Transverse colon (tissue), 4 donors: ENCODE measurements at regions not wholly inside any gene's neighbourhood (a gene's known extent, or its start where the extent isn't known, plus 50 kb on each side); places are given as distances from the start of the nearest gene placed in this dataset.

Experiments used
- DNase-seq: peaks from one replicate; pipeline ENCODE4 v3.0.0-alpha.2; 2019
- H3K27ac ChIP-seq, 4 donors: fragments of 200-600 bp; sonication (generic); 2 replicates each; pipeline ENCODE4 v1.5.1; 2016 to 2018; ENCODE audit warnings: inconsistent platforms in 4 of 4
- H3K27me3 ChIP-seq: fragments of 200-600 bp; sonication (generic); 2 replicates; pipeline ENCODE4 v1.5.1; 2017; ENCODE audit warnings: inconsistent platforms
- H3K36me3 ChIP-seq, 4 donors: fragments of 200-600 bp; sonication (generic); 2 replicates each; pipeline ENCODE4 v1.5.1; 2017 to 2019; ENCODE audit warnings: inconsistent platforms in 4 of 4
- H3K4me1 ChIP-seq, 4 donors: fragments of 200-600 bp; sonication (generic); 2 replicates each; pipeline ENCODE4 v1.5.1; 2017 to 2020; ENCODE audit warnings: inconsistent platforms in 4 of 4
- H3K4me3 ChIP-seq, 4 donors: fragments of 200-600 bp; sonication (generic); 1 replicate in 1 of 4; 2 replicates in 3 of 4; pipeline versions ENCODE4 v1.5.1 to v1.6.1; 2017 to 2019; ENCODE audit warnings: inconsistent platforms in 4 of 4
- H3K9me3 ChIP-seq, 2 donors: fragments of 200-600 bp; sonication (generic); 2 replicates each; pipeline ENCODE4 v1.5.1; 2017 to 2019; ENCODE audit warnings: inconsistent platforms in 2 of 2
- CTCF ChIP-seq, 5 experiments: fragments of 200-600 bp in 3 of 5; fragments of 450-650 bp in 2 of 5; sonication (generic) in 3 of 5; IDR thresholded peaks; 1 replicate in 2 of 5; 2 replicates in 3 of 5; pipeline ENCODE4 v1.5.1; 2016 to 2017; ENCODE audit warnings: antibody characterized with exemption in 5 of 5, inconsistent platforms in 3 of 5, mild to moderate bottlenecking in 2 of 5, moderate library complexity in 1 of 5
- EP300 ChIP-seq: sonication (generic); formaldehyde crosslinking; IDR thresholded peaks from one replicate; pipeline ENCODE4 v1.6.1; 2017; ENCODE audit warnings: antibody characterized with exemption, low read depth
- POLR2A ChIP-seq: fragments of 450-650 bp; IDR thresholded peaks from one replicate; pipeline ENCODE4 v1.6.1; 2016; ENCODE audit warnings: antibody characterized with exemption, mild to moderate bottlenecking, moderate library complexity
- POLR2AphosphoS5 ChIP-seq, 3 donors: sonication (generic); formaldehyde crosslinking; IDR thresholded peaks; one replicate each; pipeline ENCODE4 v1.6.1; 2016; ENCODE audit warnings: antibody characterized with exemption in 3 of 3
- WGBS, 2 donors: methylation state at CpG; one replicate each; pipeline ENCODE4 v1.1.5; 2018; ENCODE audit warnings: low coverage in 1 of 2; 5-methylcytosine and 5-hydroxymethylcytosine counted together
- in situ Hi-C, 4 donors: fragments of 200-750 bp; cut with MboI; loops; one replicate each; pipeline versions ENCODE4 v1.15.0 to v1.15.1; 2017; ENCODE audit warnings: low sequenced_read_pairs in 3 of 4, low pct_ligation_motif_present in 1 of 4, low pct_unique_long_range_greater_than_20kb in 1 of 4
- intact Hi-C: fragments of 100-400 bp; cut with DNase I; formaldehyde crosslinking; loops from one replicate; pipeline ENCODE4 v1.15.1; 2023; ENCODE audit warnings: low total_unique reads

GRCh38 chr5:61802456-61802855 is 470.4 kb downstream of the ZSWIM6 start:
- H3K4me1 ChIP-seq: no peaks in the 10 kb centered on the region
- in situ Hi-C loops: no loop called here
- H3K27me3 ChIP-seq: no peaks in the 10 kb centered on the region
- no peak for DNase-seq
- H3K4me3 ChIP-seq: no peak overlapping the region
- no peaks in the 10 kb centered on the region for H3K36me3 ChIP-seq
- H3K27ac ChIP-seq: no peak overlapping the region
- TF ChIP-seq CTCF (IDR thresholded peaks at IDR 0.05): no peak
- TF ChIP-seq POLR2A: no peak
- no peak for TF ChIP-seq EP300
- TF ChIP-seq POLR2AphosphoS5 (IDR thresholded peaks at IDR 0.05): no peak
- 7 to 53% methylated on average over 2 of the region's 2 CpGs for WGBS, 2 donors
- intact Hi-C loops: no loop called here
- H3K9me3 ChIP-seq: no peaks in the 10 kb centered on the region

DNA sequence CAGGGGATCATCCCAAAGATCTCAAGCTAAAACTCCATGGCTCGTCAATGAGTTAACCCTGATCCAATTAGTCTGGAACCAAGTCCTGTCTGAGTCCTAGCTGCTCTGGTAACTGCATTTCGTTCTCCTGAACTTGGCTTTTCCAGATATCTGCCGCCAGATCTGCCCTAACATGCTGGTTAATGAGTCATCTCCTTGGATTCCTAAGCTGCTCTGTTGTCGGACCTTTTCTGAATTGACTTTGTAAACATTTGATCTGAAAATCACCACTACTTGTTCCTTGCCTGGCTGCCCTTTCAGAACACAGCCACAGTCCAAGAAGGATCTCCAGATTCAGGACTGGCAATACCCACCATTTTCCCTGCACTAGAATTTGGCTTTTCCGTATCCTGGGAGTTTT is 473.0 kb downstream of the ZSWIM6 start:
- 69 to 86% methylated on average over 1 to 5 of the region's 5 CpGs for WGBS, 2 donors
- no peak for TF ChIP-seq POLR2AphosphoS5 (IDR thresholded peaks at IDR 0.05)
- no peak for TF ChIP-seq POLR2A
- TF ChIP-seq CTCF (IDR thresholded peaks at IDR 0.05): no peak
- TF ChIP-seq EP300: no peak
- Histone ChIP-seq H3K4me1 (no peaks in the 10 kb centered on the region), H3K4me3 (no peak overlapping the region), H3K27ac (no peak overlapping the region), H3K36me3 (no peaks in the 10 kb centered on the region), H3K9me3 (no peaks in the 10 kb centered on the region), H3K27me3 (no peaks in the 10 kb centered on the region)
- intact Hi-C loops (no loop called here), in situ Hi-C loops (no loop called here)
- DNase-seq: no peak

DNA sequence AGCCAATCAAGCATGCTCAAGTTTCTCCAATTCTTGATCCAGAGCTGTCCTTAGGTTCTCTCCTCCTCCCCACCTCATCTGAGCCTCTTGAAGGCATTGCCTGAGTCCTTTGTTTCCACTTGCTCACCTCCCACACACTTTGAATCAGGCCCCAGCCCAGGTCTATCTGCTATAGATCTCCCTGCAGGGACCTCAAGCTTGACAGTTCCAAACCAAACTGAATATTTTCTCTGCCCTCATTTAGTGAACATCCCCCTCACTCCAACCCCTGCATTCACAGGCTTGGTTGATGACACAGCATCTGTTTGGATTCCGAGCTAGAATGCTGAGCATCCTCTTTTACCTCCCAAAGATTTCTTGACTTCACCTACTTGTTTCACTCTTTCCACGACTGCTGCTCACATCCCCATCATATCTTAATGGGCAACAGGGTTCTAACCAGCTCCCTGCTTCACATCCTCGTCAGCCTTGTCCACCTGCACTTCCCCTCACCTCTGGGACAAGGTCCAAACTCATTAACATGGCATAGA is 474.5 kb downstream of the ZSWIM6 start:
- Histone ChIP-seq H3K9me3 (no peaks in the 10 kb centered on the region), H3K4me1 (no peaks in the 10 kb centered on the region), H3K27ac (no peak overlapping the region), H3K4me3 (no peak overlapping the region), H3K36me3 (no peaks in the 10 kb centered on the region), H3K27me3 (no peaks in the 10 kb centered on the region)
- no peak for TF ChIP-seq CTCF (IDR thresholded peaks at IDR 0.05)
- no peak for TF ChIP-seq EP300
- TF ChIP-seq POLR2AphosphoS5 (IDR thresholded peaks at IDR 0.05): no peak
- no peak for TF ChIP-seq POLR2A
- DNase-seq: no peak
- intact Hi-C loops: no loop called here
- WGBS, 2 donors: 67 to 79% methylated on average over 3 of the region's 3 CpGs
- in situ Hi-C loops: no loop called here

GRCh38 chr5:61808091-61808490 is 476.0 kb downstream of the ZSWIM6 start:
- Histone ChIP-seq H3K4me3 (no peak overlapping the region), H3K27ac (no peak overlapping the region), H3K9me3 (no peaks in the 10 kb centered on the region), H3K36me3 (no peaks in the 10 kb centered on the region), H3K4me1 (no peaks in the 10 kb centered on the region), H3K27me3 (no peaks in the 10 kb centered on the region)
- WGBS, 2 donors: 62 to 100% methylated on average over 1 to 3 of the region's 3 CpGs
- intact Hi-C loops: no loop called here
- DNase-seq: no peak
- in situ Hi-C loops: no loop called here
- TF ChIP-seq EP300 (no peak), POLR2A (no peak)

GRCh38 chr5:61808909-61809308 is 476.9 kb downstream of the ZSWIM6 start:
- H3K4me3 ChIP-seq: no peak overlapping the region
- no peak overlapping the region for H3K27ac ChIP-seq
- H3K4me1 ChIP-seq: no peaks in the 10 kb centered on the region
- no peak for DNase-seq
- intact Hi-C loops (no loop called here), in situ Hi-C loops (no loop called here)
- TF ChIP-seq POLR2AphosphoS5 (IDR thresholded peaks at IDR 0.05): no peak
- TF ChIP-seq POLR2A: no peak
- TF ChIP-seq CTCF (IDR thresholded peaks at IDR 0.05): no peak
- no peak for TF ChIP-seq EP300
- no peaks in the 10 kb centered on the region for H3K36me3 ChIP-seq
- H3K27me3 ChIP-seq: no peaks in the 10 kb centered on the region
- WGBS, 2 donors: 90 to 95% methylated on average over 9 of the region's 9 CpGs
- H3K9me3 ChIP-seq: no peaks in the 10 kb centered on the region
